Body of pancreas (tissue), 4 donors: ENCODE measurements at regions not wholly inside any gene's neighbourhood (a gene's known extent, or its start where the extent isn't known, plus 50 kb on each side); places are given as distances from the start of the nearest gene placed in this dataset.

Source experiments
- ATAC-seq: fragments of 150-250 bp; one replicate; pipeline ENCODE4 v1.9.1; 2016
- DNase-seq, 4 donors: peaks; one replicate each; pipeline ENCODE4 v3.0.0-alpha.2; 2019
- H3K27ac ChIP-seq, 4 donors: fragments of 200-600 bp; sonication (generic); 1 replicate in 3 of 4; 2 replicates in 1 of 4; pipeline versions ENCODE4 v1.5.1 to v1.6.1; 2016 to 2019; ENCODE audit warnings: mild to moderate bottlenecking in 1 of 4, mixed read lengths in 1 of 4, moderate library complexity in 1 of 4
- H3K27me3 ChIP-seq, 2 donors: fragments of 200-600 bp; sonication (generic); one replicate each; pipeline ENCODE4 v1.6.0; 2016; ENCODE audit warnings: mild to moderate bottlenecking in 1 of 2
- H3K36me3 ChIP-seq, 2 donors: fragments of 200-600 bp; sonication (generic); replicated peaks in 1 of 2; 2 replicates each; pipeline ENCODE4 v1.5.1; 2016; ENCODE audit warnings: low read depth in 2 of 2; ENCODE audit not compliant: insufficient read depth in 1 of 2
- H3K4me1 ChIP-seq: fragments of 200-600 bp; sonication (generic); one replicate; pipeline ENCODE4 v1.6.0; 2016
- H3K4me3 ChIP-seq, 2 donors: fragments of 200-600 bp; sonication (generic); 1 replicate in 1 of 2; 2 replicates in 1 of 2; pipeline ENCODE4 v1.5.1; 2016 to 2019
- H3K9me3 ChIP-seq, 3 donors: fragments of 200-600 bp; sonication (generic); 1 replicate in 2 of 3; 2 replicates in 1 of 3; pipeline ENCODE4 v1.5.1; 2016
- POLR2A ChIP-seq, 3 donors: fragments of 450-650 bp; IDR thresholded peaks; one replicate each; pipeline ENCODE4 v1.6.1; 2016; ENCODE audit warnings: antibody characterized with exemption in 3 of 3, mild to moderate bottlenecking in 2 of 3
- WGBS, 2 donors: methylation state at CpG; one replicate each; pipeline ENCODE4 v1.1.5; 2017; 5-methylcytosine and 5-hydroxymethylcytosine counted together
- intact Hi-C: fragments of 100-400 bp; cut with DNase I; formaldehyde crosslinking; loops from one replicate; pipeline ENCODE4 v1.15.1; 2023
- TF ChIP-seq, protein P1 (sequence below), 7 experiments: fragments of 450-650 bp in 4 of 7; fragments of 200-600 bp in 3 of 7; sonication (generic) in 3 of 7; IDR thresholded peaks; one replicate each; pipeline ENCODE4 v1.5.1; 2016 to 2019; ENCODE audit warnings: antibody characterized with exemption in 7 of 7

DNA sequence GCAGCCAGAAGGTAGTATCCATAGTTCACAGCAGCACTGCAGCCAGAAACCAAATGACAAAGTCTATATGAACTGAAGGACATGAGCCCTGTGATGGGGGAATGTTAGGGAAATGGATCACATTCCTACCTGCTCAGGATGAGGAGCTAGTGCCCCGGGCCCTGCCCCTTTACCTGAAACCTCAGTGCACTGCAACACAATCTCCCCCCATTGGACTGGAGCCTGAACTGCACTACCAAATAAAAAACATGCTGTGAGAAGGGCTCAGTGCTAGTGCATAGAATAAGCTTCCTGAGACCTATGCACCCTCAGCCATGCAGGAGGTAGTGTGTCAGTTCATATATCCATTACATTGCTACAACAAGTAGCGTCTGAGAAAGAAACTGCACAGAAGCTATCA is 477.8 kb downstream of the HACE1 start:
- Histone ChIP-seq H3K36me3 (no peaks in the 10 kb centered on the region), H3K9me3 (no peaks in the 10 kb centered on the region), H3K4me3 (no peak overlapping the region), H3K4me1 (no peaks in the 10 kb centered on the region), H3K27ac (no peak overlapping the region), H3K27me3 (no peaks in the 10 kb centered on the region)
- ATAC-seq (no peak), DNase-seq (no peak)
- WGBS, 2 donors: 60 to 73% methylated on average over 2 of the region's 2 CpGs
- TF ChIP-seq POLR2A (IDR thresholded peaks at IDR 0.05): no peak
- TF ChIP-seq, protein P1, sequence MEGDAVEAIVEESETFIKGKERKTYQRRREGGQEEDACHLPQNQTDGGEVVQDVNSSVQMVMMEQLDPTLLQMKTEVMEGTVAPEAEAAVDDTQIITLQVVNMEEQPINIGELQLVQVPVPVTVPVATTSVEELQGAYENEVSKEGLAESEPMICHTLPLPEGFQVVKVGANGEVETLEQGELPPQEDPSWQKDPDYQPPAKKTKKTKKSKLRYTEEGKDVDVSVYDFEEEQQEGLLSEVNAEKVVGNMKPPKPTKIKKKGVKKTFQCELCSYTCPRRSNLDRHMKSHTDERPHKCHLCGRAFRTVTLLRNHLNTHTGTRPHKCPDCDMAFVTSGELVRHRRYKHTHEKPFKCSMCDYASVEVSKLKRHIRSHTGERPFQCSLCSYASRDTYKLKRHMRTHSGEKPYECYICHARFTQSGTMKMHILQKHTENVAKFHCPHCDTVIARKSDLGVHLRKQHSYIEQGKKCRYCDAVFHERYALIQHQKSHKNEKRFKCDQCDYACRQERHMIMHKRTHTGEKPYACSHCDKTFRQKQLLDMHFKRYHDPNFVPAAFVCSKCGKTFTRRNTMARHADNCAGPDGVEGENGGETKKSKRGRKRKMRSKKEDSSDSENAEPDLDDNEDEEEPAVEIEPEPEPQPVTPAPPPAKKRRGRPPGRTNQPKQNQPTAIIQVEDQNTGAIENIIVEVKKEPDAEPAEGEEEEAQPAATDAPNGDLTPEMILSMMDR (IDR thresholded peaks at IDR 0.05): no peak
- intact Hi-C loops: no loop called here

DNA sequence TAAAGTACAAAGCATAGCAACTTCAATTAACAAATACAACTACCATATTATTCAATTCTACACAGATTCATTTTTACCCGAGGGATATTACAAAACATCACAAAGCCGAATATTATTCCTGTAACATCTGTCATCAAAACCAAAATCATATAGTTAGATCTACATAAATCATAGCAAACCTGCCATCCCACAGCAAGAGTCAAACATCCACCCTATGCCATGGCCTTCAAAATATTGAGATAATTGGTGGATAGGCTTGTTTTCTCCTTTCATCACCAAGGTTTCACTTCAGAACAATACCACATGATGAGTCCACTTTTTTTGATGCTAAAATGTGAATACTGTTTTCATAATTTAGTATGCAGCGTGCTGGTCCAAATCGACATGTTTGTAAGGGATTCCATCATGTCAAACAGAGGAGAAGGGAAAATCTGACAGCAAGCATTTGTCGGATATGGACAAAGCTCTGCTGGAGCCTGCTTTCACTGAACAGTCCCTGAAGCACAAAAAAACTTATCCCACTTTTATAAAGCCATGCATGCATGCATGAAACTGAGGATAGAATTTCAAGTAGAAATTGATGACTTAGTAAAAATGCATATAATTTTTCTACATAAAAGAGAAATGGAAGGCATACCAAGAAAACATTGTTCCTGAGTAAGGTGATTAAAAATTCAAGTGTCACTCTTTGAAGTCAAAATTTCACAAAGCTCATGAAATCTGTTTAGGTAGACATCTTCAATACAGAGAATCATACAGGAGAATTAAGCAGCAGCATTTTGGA is 494.1 kb downstream of the HACE1 start:
- DNase-seq (no peak), ATAC-seq (no peak)
- H3K27ac ChIP-seq: no peak overlapping the region
- no peak overlapping the region for H3K4me3 ChIP-seq
- intact Hi-C loops: no loop called here
- whole genome bisulfite sequencing, 2 donors: 58 to 65% methylated on average over 5 of the region's 5 CpGs
- H3K4me1 ChIP-seq: no peaks in the 10 kb centered on the region
- TF ChIP-seq, protein P1 (IDR thresholded peaks at IDR 0.05): no peak
- no peak for TF ChIP-seq POLR2A (IDR thresholded peaks at IDR 0.05)
- H3K9me3 ChIP-seq: no peaks in the 10 kb centered on the region
- no peaks in the 10 kb centered on the region for H3K36me3 ChIP-seq
- no peaks in the 10 kb centered on the region for H3K27me3 ChIP-seq

DNA sequence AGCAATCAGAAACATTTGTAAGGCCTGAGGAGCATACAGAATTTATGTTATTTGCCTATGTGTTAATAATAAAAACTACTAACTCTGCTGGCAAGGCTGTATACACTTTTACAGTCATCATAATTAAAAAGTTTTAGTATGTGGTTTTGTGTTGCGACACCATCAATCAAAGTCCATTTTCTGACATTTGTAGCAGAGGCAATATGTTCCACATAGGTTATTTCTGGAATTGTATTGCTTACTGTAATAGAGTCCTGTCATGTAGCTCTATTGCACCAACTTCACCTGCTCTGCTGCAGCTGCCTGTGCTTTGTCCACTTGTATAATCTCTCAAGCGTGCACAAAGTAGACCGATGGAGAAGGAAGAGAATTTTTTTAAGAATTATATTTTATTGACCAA is 501.8 kb downstream of the HACE1 start:
- no peak overlapping the region for H3K4me3 ChIP-seq
- H3K9me3 ChIP-seq: no peaks in the 10 kb centered on the region
- no peak overlapping the region for H3K27ac ChIP-seq
- 90 to 93% methylated on average over 3 of the region's 3 CpGs for WGBS, 2 donors
- no peak for TF ChIP-seq POLR2A (IDR thresholded peaks at IDR 0.05)
- TF ChIP-seq, protein P1 (IDR thresholded peaks at IDR 0.05): no peak
- H3K27me3 ChIP-seq: no peaks in the 10 kb centered on the region
- H3K4me1 ChIP-seq: no peaks in the 10 kb centered on the region
- intact Hi-C loops: no loop called here
- DNase-seq: no peak
- no peaks in the 10 kb centered on the region for H3K36me3 ChIP-seq
- ATAC-seq: no peak

DNA sequence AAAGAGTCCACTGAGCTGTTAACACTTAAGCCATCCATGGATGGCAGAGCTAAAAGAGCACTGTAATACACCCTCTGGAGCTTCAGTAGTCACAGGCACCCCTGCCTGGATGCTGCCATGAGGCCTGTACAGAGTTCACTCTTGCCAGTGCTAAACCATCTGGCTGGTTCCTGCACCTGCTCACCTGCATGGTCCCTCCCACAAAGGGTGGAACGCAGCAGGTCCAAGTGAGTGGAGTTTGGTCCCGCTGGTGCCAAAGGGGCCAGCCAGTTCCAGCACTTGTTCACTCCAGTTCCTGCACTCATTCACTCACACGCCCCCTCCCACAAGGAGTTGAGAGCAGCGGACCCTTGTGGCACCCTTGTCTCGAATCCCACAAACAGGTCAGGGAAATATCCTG is 503.5 kb downstream of the HACE1 start:
- Histone ChIP-seq H3K27ac (no peak overlapping the region), H3K4me3 (no peak overlapping the region), H3K36me3 (no peaks in the 10 kb centered on the region), H3K9me3 (no peaks in the 10 kb centered on the region), H3K27me3 (no peaks in the 10 kb centered on the region), H3K4me1 (no peaks in the 10 kb centered on the region)
- DNase-seq (no peak), ATAC-seq (no peak)
- TF ChIP-seq, protein P1 (IDR thresholded peaks at IDR 0.05): no peak
- TF ChIP-seq POLR2A (IDR thresholded peaks at IDR 0.05): no peak
- WGBS, 2 donors: 83 to 86% methylated on average over 5 of the region's 5 CpGs
- intact Hi-C loops: no loop called here

GRCh38 chr6:104349191-104349590 is 510.5 kb downstream of the HACE1 start:
- H3K9me3 ChIP-seq: peaks cover 0 to 7% (median 0%) of the 10 kb centered on the region in 3 donors
- DNase-seq (no peak), ATAC-seq (no peak)
- no peaks in the 10 kb centered on the region for H3K4me1 ChIP-seq
- H3K4me3 ChIP-seq: no peak overlapping the region
- intact Hi-C loops: no loop called here
- H3K36me3 ChIP-seq: no peaks in the 10 kb centered on the region
- TF ChIP-seq, protein P1 (IDR thresholded peaks at IDR 0.05): no peak
- TF ChIP-seq POLR2A (IDR thresholded peaks at IDR 0.05): no peak
- H3K27me3 ChIP-seq: no peaks in the 10 kb centered on the region
- no peak overlapping the region for H3K27ac ChIP-seq
- 60 to 80% methylated on average over 4 of the region's 4 CpGs for WGBS, 2 donors
